GM21423 (cell line): ENCODE measurements at regions not wholly inside any gene's neighbourhood (a gene's known extent, or its start where the extent isn't known, plus 50 kb on each side); places are given as distances from the start of the nearest gene placed in this dataset.

Experiments
- ATAC-seq: cut with Tn5 transposase; IDR thresholded peaks from one replicate; pipeline ENCODE4 v1.9.1; 2021; ENCODE audit warnings: mild to moderate bottlenecking, moderate library complexity; ENCODE audit not compliant: unreplicated experiment

- ATAC-seq = no peak
Observed at GRCh38 chr9:82532504-82533180, 530.3 kb downstream of the RASEF start.

DNA sequence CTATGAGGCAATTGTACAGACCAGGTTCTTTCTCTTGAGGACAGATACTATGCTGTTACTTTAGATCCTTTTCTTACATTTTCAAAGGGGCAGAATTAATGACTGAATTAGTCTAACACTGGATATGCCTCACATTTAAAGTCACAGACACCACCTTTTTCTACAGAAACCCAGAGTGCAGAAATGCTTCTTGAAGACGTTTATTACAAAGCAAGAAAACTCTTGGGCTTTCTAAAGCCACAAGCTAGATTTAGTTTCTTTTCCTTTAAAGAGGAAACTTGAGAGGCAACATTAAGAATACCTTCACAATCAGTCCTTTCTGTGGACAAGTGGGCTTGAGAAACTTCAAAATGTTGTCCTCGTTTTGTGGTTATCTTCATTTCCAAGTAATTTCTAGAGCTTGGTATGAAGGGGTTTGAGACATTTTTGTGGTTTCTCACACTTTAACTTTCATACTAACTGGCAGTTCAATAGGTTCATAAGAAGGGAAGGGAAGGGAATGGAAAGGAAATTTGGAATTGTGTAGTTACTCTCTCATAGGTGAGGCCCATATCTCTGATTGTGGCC, 527.4 kb downstream of the RASEF start:
- ATAC-seq = no peak

DNA sequence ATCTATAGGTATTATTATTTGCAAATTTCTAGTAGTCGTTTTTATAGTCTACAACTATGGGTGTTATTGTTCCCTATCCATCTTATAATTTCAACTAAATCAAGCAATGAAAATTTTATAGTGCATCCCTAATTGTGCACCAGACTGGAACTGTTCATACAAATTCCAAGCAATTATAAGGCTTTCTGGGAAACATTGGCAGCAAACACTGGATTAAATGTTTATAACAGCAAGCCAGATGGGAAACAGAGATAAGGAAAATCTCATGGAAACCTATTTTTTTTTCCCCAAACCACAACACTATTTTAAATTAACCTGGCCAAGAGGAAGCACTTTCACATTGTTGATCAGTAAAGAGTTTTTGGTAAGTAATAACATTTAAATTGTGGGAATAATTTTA, 524.3 kb downstream of the RASEF start:
- no peak for ATAC-seq

GRCh38 chr9:82539146-82539545, 523.8 kb downstream of the RASEF start:
- no peak for ATAC-seq

DNA sequence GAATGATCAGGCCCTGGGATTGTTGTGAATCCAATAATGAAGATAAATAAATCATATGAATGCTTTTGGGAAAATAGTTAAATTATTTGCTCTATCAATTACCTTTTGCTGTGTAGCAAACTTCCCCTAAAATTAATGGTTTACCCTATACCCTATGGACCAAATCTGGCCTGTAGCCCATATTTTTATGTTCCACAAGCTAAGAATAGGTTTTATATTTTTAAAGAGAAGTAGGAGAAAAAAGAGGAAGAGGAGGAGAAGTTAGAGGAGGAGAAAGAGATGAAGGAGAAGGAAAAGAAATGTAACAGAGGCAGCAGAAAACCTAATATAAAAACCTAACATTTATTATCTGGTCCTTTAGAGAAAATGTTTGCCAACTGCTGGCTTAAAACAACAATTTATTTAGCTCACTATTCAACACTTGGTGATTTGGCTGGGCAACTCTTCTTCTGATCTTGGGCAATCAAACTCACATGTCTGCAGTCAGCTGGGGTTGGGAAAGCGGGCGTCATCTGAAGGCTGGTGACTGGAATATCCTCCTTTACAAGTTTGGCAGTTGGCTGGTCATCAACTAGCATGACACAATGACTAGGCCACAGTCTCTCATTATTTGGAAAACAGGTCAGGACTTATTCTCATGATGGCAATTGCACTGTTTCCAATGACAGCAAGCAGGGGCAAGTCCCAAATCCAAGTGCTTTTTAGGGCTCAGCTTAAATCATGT, 522.9 kb downstream of the RASEF start:
- ATAC-seq = no peak

- no peak for ATAC-seq
Observed at GRCh38 chr9:82543726-82544125, 519.2 kb downstream of the RASEF start.

DNA sequence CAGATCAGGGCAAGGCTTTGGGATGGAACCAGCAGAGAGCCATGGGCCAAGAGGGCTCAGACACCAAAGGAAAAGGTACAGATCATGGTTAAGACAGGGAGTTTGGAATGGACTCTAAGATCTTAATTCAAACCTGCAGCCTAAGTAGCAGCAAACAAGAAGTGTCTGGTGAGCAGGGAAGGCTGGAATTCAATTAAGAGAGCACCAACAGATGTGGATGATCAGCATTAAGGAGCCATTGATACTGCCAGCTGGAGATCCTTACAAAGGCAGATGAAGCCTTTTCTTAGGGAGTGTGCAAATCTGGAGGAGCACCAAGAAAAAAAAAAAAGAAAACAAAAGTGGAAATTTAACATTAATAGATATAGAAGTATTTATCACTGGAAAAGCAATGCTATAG, 516.8 kb downstream of the RASEF start:
- ATAC-seq = no peak

DNA sequence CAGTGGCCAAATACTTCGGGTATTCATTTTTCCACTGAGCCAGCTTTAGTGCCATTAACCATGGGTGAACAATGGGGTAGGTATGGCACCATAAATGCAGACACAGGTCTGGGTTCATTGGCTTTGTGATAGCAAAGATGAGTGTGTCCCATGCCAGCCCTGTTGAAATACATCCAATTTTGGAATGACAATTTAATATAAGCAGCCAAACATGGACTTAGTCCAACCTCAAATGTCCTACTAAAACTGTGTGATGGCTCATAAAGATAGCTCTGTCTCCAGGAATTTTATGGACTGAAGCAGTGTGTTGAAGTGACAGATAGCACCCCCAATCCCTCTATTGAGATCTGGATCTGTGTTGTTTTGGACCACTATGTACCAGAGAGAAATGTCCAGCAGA, 514.9 kb downstream of the RASEF start:
- no peak for ATAC-seq

DNA sequence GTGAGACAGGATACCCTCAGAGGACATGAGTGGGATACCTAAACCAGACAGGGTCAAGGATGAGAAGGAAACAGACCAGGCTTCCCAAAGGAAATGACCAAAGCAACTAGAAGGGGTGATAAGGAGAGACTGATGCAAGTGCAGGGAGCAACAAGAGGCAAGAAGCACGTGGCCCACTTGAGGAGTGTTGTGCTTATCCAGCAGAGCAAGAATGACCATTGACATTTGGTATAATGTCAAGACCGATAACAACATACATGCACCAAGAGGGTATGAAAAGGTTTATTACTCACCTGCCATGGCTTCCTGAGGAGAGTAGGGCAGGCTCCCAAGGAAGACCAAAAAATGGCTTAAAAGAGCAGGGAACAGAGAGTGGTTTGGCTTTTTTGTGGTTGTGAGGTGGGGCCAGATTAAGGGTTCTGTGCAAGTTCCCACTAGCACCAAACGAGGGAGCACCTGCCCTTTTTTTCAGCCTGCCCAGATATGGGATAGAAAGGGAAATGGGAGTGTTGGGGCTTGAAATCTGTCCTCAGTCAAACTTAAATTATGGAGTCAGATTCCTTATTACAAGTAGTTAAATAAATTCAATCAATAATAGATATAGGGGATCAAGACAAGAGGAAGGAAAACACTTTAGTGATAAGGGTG, 513.6 kb downstream of the RASEF start:
- no peak for ATAC-seq

- no peak for ATAC-seq
Observed at GRCh38 chr9:82552784-82553183, 510.2 kb downstream of the RASEF start.

DNA sequence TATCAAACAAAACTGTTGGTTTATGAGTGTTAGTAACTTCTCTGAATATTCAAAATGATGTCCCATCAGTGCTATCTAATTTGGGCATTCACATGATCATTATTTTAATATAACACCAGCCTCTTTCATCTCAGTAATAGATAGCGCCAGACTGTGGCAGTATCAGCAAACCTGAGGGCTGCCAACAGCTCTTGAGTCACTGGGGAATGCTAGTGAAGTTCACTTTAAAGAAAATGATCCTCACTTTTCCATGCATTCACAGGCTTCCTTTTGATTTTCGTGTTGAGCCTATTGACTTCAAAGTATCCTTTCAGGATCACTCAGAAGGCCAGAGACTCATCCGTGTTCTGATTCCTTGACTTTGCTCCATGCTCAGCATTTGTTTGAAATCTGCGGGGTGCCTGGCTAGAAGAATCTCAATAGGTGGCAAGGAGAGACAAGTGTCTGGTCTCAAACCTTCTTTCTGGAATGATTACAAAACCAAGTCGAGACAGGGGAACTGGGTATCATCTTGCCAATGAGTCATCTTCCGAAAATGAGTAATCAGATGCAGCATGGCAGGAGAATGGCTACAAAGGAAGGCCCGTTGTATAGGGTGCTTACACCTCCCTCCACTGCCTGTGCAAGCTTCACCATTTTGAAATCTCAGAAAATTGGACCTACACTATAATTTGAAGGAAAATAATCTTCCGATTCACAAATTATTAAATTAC, 509.1 kb downstream of the RASEF start:
- ATAC-seq = no peak

GRCh38 chr9:82554381-82554780, 508.6 kb downstream of the RASEF start:
- no peak for ATAC-seq

DNA sequence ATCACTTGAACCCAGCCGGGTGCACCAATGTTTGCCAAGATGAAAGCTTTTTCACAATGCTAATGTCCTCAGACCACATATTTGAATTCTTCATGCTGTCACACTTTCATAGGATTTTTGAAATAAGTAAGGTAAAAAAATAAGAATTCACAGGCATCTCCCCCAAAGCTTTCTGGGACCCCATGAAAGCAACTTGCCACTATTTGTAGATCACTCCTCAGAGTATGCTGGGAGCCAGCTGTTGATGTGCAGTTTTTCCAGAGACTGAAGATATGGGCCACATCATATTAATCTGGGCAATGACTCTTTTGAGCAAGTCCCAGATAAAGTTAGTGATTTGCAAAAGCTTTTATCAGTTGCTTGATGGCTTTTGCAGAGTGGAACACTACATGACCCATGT, 507.9 kb downstream of the RASEF start:
- ATAC-seq = no peak

GRCh38 chr9:82555431-82556051, 507.4 kb downstream of the RASEF start:
- no peak for ATAC-seq

DNA sequence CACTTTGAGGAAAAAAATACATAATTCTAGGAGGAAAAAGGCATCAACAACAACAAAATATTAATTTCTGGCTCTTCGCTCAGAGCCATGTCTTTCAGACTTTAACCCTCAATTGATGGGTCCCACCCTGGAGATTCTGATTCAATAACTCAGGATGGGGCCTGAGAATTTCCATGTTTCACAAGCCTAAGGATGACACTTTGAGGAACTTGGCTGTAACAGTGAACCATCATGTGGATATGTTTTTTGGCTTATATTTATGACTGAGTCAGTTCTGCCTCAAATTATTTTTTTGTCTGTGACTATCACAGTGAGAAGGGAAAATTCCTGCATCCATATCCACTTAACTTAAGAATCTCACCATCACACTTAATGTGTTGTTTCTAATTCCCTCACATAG, 504.6 kb downstream of the RASEF start:
- no peak for ATAC-seq

- no peak for ATAC-seq
Observed at GRCh38 chr9:82558855-82559630, 503.9 kb downstream of the RASEF start.

GRCh38 chr9:82560036-82560435, 502.9 kb downstream of the RASEF start:
- ATAC-seq = no peak

- no peak for ATAC-seq
Observed at GRCh38 chr9:82560457-82560904, 502.5 kb downstream of the RASEF start.

DNA sequence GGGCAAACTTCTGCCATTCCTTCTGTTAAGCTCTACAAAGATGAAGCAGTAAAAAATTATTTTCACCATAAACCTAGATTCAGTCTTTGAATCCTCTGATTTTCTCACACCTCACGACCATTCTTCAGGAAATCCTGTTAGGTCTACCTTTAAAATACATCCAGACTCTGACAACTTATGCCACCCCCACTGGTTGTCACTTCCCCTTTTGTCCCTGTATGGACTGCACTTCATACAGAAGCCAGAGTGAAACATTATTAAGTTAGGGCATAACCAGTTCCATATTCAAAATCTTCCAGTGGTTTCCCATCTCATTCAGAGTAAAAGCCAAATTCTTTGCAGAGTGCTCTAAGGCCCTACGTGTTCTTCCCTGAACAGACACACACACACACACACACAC, 499.8 kb downstream of the RASEF start:
- ATAC-seq = no peak

DNA sequence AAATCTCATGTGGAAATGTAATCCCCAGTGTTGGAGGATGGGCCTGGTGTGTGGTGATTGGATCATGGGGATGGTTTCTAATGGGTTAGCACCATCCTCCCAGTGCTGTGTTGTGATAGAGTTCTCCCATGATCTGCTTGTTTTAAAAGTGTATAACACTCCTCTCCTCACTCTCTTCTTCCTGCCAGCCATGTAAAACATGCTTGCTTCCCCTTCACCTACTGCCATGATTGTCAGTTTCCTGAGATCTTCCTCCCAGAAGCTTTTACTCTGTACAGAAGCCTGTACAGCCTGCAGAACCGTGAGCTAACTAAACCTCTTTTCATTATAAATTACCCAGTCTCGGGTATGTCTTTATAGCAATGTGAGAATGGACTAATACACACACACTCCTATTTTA, 499.1 kb downstream of the RASEF start:
- ATAC-seq = no peak
